ENCODE measurements at regions not wholly inside any gene's neighbourhood (a gene's known extent, or its start where the extent isn't known, plus 50 kb on each side); places are given as distances from the start of the nearest gene placed in this dataset.
A peak's percentile ranks its signal among the peaks of the same experiment; 100 is the strongest.

DNA sequence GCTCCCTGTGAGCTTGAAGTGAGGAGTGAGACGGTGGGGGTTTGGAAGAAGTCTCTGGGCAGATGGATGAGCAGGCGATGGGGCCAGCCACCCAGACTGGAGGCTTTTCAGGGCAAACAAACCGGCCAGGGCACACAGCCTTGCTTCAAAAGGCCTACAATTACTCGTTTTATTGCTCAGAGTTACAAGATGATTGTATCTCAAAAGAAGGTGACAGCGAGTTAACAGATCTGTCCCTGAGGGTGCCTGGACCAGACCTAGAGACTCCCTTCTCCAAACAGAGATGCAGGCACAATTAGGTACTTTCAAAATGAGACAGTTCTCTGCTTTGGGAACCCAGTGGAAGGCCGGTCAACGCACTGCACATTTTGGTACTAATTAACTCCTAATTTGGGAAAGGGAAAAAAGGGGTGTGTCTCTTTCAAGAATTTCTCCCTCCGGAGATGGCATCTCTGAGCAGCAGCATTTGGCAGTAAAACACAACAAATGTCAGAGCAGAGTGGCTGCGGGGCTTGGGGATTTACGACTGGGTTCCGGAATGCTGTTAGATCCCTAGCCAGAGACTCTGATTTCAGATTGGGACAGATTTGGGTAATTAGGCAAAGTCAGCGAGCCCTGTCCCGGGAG is 226.7 kb downstream of the TTC32 start (continued):
- no peak for TF ChIP-seq ZNF645 (tag by site-specific recombination; IDR thresholded peaks at IDR 0.05)
- no peak for TF ChIP-seq ZNF513 (tag by site-specific recombination; IDR thresholded peaks at IDR 0.05)
- TF ChIP-seq ZNF335 (tag by site-specific recombination; conservative IDR thresholded peaks at IDR 0.05), result peak; percentile 48; the same call in 1 of the 2 replicates

GRCh38 chr2:19674051-19675002 is 227.5 kb downstream of the TTC32 start:
- no peak for TF ChIP-seq ZNF155 (tag by site-specific recombination; IDR thresholded peaks at IDR 0.05)
- TF ChIP-seq HOXA7 (CRISPR knock-in tag; IDR thresholded peaks at IDR 0.05; ENCODE audit: borderline replicate concordance), result no peak
- Histone ChIP-seq H3K4me3 (ENCODE audit: low read depth, low read length) (no peak overlapping the region), H3K36me3 (ENCODE audit: control insufficient read depth in 2 of 2, insufficient read depth in 1 of 2, low read length in 2 of 2) (no peaks in the 10 kb centered on the region), H3K9me3 (ENCODE audit: control insufficient read depth, insufficient read depth, low read depth, low read length) (no peaks in the 10 kb centered on the region), H3K27ac (ENCODE audit: extremely low read depth, low read depth, low read length) (peak overlapping the region; percentile 18; the same call in 1 of the 2 replicates), H3K4me1 (ENCODE audit: control insufficient read depth, insufficient read depth, low read length) (peaks cover 38% of the 10 kb centered on the region)
- ChIA-PET CTCF (interaction anchor here (0.5 kb wide), 1 partner anchor 50 kb away, joined by 3 read pairs; no protein-coding TSS in a partner anchor), POLR2A (no interaction called here)

DNA sequence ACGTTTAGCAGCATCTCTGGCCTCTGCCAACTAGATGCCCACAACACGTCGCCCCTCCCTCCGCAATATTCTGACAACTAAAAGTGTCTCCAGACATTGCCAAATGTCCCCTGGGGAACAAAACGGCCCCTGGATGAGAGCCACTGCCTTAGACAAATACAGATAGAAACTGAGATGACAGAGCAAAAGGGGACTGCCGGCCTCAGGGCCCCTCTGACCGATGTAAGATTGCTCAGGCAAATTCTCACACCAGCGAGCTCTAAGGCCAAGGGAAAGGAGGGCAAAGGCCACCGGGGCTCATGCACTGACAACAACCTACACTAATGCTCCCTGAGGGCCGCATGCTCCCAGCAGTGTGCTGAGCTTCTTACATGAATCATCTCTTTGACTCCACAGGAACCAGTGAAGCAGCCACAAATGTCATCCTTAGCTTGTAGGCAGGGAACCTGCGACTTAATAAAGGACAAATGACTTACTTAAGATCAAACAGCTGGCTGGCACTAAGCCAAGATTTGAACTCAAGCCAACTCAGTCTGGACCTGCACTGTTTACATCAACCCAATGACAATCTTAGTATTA is 228.5 kb downstream of the TTC32 start:
- CTCF ChIA-PET, result interaction anchor here (0.5 to 1.4 kb wide), 3 partner anchors 26 to 63 kb away, joined by 3 read pairs; no protein-coding TSS in a partner anchor
- POLR2A ChIA-PET, result no interaction called here
- no peak overlapping the region for H3K4me3 ChIP-seq (ENCODE audit: low read depth, low read length)
- H3K36me3 ChIP-seq (ENCODE audit: control insufficient read depth in 2 of 2, insufficient read depth in 1 of 2, low read length in 2 of 2), result no peaks in the 10 kb centered on the region
- H3K4me1 ChIP-seq (ENCODE audit: control insufficient read depth, insufficient read depth, low read length), result peaks cover 45% of the 10 kb centered on the region
- H3K9me3 ChIP-seq (ENCODE audit: control insufficient read depth, insufficient read depth, low read depth, low read length), result no peaks in the 10 kb centered on the region
- peak overlapping the region; percentile 1; the same call in 1 of the 2 replicates for H3K27ac ChIP-seq (ENCODE audit: extremely low read depth, low read depth, low read length)
- peak; percentile 87 for TF ChIP-seq ZIC2 (tag by site-specific recombination; IDR thresholded peaks at IDR 0.05)
- TF ChIP-seq ZNF585B (tag by site-specific recombination; IDR thresholded peaks at IDR 0.05), result no peak
- TF ChIP-seq GLIS2 (tag by site-specific recombination; IDR thresholded peaks at IDR 0.05), result no peak
- TF ChIP-seq ZNF366 (tag by site-specific recombination; conservative IDR thresholded peaks at IDR 0.05), result 0 out of 2 replicates have a peak, but pooled peaks have one; percentile 30
- TF ChIP-seq HOXA7 (CRISPR knock-in tag; IDR thresholded peaks at IDR 0.05; ENCODE audit: borderline replicate concordance), result no peak
- no peak for TF ChIP-seq ZNF629 (tag by site-specific recombination; IDR thresholded peaks at IDR 0.05)
- TF ChIP-seq HIC1 (tag by site-specific recombination; IDR thresholded peaks at IDR 0.05), result 0 out of 2 replicates have a peak, but pooled peaks have one; percentile 23
- peak; percentile 31; the same call in 1 of the 2 replicates for TF ChIP-seq ZNF549 (tag by site-specific recombination; IDR thresholded peaks at IDR 0.05)
- no peak for TF ChIP-seq ZNF146 (tag by site-specific recombination; IDR thresholded peaks at IDR 0.05)
- TF ChIP-seq ZBTB48 (tag by site-specific recombination; IDR thresholded peaks at IDR 0.05), result peak; percentile 34; the same call in 1 of the 2 replicates
- no peak for TF ChIP-seq ZNF626 (tag by site-specific recombination; IDR thresholded peaks at IDR 0.05)
- no peak for TF ChIP-seq PRDM10 (tag by site-specific recombination; IDR thresholded peaks at IDR 0.05)
- no peak for TF ChIP-seq ZNF138 (tag by site-specific recombination; IDR thresholded peaks at IDR 0.05; ENCODE audit: borderline replicate concordance)
- TF ChIP-seq ZNF561 (tag by site-specific recombination; IDR thresholded peaks at IDR 0.05; ENCODE audit: borderline replicate concordance), result peak; percentile 25; the same call in 1 of the 2 replicates
- TF ChIP-seq ZNF24 (tag by site-specific recombination; IDR thresholded peaks at IDR 0.05), result no peak
- no peak for TF ChIP-seq ZNF266 (tag by site-specific recombination; IDR thresholded peaks at IDR 0.05; ENCODE audit: low read depth)
- peak; percentile 83 for TF ChIP-seq ZNF544 (tag by site-specific recombination; IDR thresholded peaks at IDR 0.05)
